HL-60 (cell line): ENCODE measurements at regions not wholly inside any gene's neighbourhood (a gene's known extent, or its start where the extent isn't known, plus 50 kb on each side); places are given as distances from the start of the nearest gene placed in this dataset.

ENCODE experiments used
- POLR2AphosphoS5 ChIP-seq: IDR thresholded peaks from 2 replicates; pipeline ENCODE4 v1.6.1; 2012; ENCODE audit warnings: low read depth
- SPI1 ChIP-seq: IDR thresholded peaks from 2 replicates; pipeline ENCODE4 v1.6.1; 2012; ENCODE audit warnings: low read depth, mild to moderate bottlenecking, borderline replicate concordance
- TF ChIP-seq, protein P1 (sequence below): IDR thresholded peaks from one replicate; pipeline ENCODE4 v1.5.1; 2011; ENCODE audit warnings: low read length, control low read depth, inconsistent platforms; ENCODE audit not compliant: insufficient read depth

DNA sequence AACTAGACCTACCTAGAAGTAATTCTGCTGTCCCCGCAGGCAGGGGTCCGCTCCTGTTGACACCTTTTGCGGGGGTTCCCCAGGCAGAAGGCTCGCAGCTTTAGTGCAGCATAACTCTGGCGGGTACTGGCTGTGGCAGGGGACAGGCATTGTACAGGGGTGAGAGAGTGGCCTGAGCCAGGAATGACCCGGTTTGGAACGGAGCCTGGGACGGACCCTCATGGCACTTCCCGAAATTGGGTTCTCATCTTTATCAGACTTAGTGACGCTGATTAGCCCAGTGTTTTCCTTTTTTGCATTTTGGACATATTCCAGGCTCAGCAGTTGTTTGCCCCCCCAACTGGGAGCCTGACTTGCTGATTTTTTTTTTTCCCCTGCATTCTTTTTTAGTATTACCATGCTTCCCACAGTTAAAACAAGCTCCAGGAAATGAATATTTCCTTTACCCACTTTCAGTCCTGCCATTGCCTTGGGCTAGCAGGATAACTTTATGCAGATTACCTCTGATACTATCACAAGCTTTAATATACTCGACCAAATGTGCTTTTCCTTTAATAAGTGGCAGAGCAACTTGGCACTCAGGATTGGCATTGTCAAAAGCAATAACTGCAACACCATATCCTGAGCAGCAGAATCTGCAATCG is 55.8 kb upstream of the WDR1 start:
- TF ChIP-seq POLR2AphosphoS5 (no peak), SPI1 (no peak)
- TF ChIP-seq, protein P1, sequence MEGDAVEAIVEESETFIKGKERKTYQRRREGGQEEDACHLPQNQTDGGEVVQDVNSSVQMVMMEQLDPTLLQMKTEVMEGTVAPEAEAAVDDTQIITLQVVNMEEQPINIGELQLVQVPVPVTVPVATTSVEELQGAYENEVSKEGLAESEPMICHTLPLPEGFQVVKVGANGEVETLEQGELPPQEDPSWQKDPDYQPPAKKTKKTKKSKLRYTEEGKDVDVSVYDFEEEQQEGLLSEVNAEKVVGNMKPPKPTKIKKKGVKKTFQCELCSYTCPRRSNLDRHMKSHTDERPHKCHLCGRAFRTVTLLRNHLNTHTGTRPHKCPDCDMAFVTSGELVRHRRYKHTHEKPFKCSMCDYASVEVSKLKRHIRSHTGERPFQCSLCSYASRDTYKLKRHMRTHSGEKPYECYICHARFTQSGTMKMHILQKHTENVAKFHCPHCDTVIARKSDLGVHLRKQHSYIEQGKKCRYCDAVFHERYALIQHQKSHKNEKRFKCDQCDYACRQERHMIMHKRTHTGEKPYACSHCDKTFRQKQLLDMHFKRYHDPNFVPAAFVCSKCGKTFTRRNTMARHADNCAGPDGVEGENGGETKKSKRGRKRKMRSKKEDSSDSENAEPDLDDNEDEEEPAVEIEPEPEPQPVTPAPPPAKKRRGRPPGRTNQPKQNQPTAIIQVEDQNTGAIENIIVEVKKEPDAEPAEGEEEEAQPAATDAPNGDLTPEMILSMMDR: no peak
